HUES64 (cell line): ENCODE measurements at regions not wholly inside any gene's neighbourhood (a gene's known extent, or its start where the extent isn't known, plus 50 kb on each side); places are given as distances from the start of the nearest gene placed in this dataset.

Source experiments
- H3K27ac ChIP-seq: 2 replicates; pipeline ENCODE4 v1.7.0; 2013; ENCODE audit warnings: low read depth, low read length, inconsistent platforms
- H3K27me3 ChIP-seq: 2 replicates; pipeline ENCODE4 v1.6.1; 2013; ENCODE audit warnings: mild to moderate bottlenecking, low read length; ENCODE audit not compliant: insufficient read depth
- H3K36me3 ChIP-seq: 2 replicates; pipeline ENCODE4 v1.6.1; 2013; ENCODE audit warnings: mild to moderate bottlenecking, low read length; ENCODE audit not compliant: insufficient read depth
- H3K4me1 ChIP-seq: 2 replicates; pipeline ENCODE4 v1.6.1; 2013; ENCODE audit warnings: mild to moderate bottlenecking, low read length, moderate library complexity; ENCODE audit not compliant: insufficient read depth
- H3K4me3 ChIP-seq: 2 replicates; pipeline ENCODE4 v1.5.1; 2013; ENCODE audit warnings: mild to moderate bottlenecking, low read length, moderate library complexity
- H3K9ac ChIP-seq: 2 replicates; pipeline ENCODE4 v1.6.1; 2013; ENCODE audit warnings: mild to moderate bottlenecking, low read depth, low read length
- H3K9me3 ChIP-seq: 2 replicates; pipeline ENCODE4 v1.6.1; 2013; ENCODE audit warnings: low read depth, low read length; ENCODE audit not compliant: insufficient read depth
- WGBS: fragments of 150-250, 120-280 bp; methylation state at CpG from one replicate; pipeline ENCODE4 v1.1.7; 2013; ENCODE audit warnings: missing lambda C conversion rate; 5-methylcytosine and 5-hydroxymethylcytosine counted together

DNA sequence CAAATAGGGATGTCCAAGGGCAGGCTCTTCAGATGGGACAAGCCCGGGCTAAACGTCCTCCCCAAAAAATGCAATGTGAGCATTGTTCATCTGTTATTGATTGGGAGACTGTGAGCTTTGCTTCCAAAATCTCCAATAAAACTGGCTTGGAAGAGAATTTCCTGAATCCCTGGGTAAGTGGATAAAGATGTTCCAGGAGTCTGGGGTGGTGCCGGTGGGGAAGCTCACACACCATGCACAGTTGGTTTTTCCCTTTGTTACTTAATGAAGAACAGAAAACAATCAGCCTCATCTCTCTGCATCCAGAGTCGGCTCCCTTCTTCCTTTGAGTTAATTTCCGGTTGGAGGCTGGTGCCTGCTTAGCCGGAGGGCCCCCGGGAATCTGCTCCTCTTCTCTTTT, 72.1 kb upstream of the ZBTB40 start:
- Histone ChIP-seq H3K4me1 (peaks cover 5% of the 10 kb centered on the region; the same call in 1 of the 2 replicates), H3K27ac (no peak overlapping the region), H3K9ac (no peak overlapping the region), H3K36me3 (no peaks in the 10 kb centered on the region), H3K27me3 (no peaks in the 10 kb centered on the region), H3K4me3 (no peak overlapping the region), H3K9me3 (no peaks in the 10 kb centered on the region)
- 75% methylated on average over 6 of the region's 7 CpGs for WGBS

DNA sequence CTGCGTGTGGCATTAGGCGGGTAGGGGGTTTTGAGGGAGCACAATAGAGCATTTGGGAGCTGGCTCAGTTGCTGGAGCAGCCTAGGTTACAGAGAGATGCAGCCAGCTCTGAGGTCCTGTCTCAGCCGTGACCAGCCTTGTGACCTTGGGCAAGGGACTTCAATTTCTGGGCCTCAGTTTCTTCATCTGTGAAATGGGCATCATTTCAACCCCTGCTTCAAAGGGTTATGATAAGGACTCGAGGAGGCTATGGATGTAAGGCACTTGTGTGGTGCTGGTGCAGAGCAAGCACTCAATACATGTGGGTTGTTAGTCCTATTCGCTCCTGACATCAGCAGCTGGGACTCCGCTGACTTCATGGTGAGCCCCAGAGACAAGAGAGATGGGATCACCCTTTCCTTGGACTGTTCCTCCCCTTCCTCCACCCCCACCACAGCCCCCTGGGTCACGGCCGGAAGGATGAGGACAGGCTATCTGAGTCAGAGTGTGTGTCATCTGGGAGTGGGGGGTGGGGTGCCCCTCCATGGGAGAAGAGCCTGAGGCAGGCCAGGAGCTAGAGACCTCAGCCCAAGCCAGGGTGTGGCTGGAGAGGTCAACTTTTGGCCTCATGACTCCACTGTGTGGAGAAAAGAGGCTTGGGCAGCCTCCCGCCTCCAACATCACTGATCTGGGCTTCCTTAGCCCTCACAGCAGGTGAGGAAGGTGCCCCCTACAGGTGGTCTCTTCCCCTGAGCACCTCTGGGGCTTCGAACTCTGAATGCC, 71.4 kb upstream of the ZBTB40 start:
- Histone ChIP-seq H3K4me1 (peaks cover 5% of the 10 kb centered on the region; the same call in 1 of the 2 replicates), H3K9ac (no peak overlapping the region), H3K9me3 (no peaks in the 10 kb centered on the region), H3K27me3 (no peaks in the 10 kb centered on the region), H3K36me3 (no peaks in the 10 kb centered on the region), H3K27ac (no peak overlapping the region), H3K4me3 (no peak overlapping the region)
- 86% methylated on average over 10 of the region's 10 CpGs for WGBS

DNA sequence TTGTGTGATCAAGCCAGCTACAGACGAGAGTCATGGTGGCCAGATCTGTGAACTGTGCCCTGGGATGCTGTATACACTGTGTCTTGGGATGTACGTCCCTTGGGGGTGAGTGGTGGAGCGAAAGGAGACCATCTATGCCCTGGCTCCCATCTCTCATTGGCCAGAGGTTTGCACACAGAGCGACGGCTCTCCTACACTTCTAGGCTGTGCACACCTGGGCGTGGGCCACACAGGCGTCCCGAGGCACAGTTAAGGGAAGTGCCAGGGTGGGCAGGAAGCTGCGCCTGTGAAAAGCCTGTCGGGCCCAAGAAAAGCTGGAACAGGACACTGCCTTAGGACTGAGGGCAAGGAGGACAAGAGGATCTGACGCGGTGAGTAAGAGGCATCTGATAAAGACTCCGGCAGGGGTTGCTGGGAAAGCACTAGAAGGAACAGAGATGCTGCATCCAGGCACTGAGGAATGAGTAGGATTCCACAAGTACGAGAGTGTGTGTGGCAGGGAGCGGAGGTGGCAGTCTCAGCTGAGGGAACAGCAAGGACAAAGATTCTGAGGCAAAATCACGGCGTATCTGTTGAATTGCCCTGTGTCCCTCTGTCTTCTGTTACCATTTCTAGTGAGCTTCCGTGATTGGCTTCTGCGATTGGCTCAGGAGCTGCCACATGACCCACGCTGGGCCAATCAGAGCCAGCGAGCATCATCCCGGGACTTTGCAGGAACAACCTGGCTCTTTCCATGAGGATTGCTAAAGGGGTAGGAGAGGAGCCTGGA, 67.9 kb upstream of the ZBTB40 start:
- no peaks in the 10 kb centered on the region for H3K27me3 ChIP-seq
- WGBS = 91% methylated on average over 22 of the region's 22 CpGs

GRCh38 chr1:22385537-22385936, 66.1 kb upstream of the ZBTB40 start:
- H3K9me3 ChIP-seq = no peaks in the 10 kb centered on the region
- no peaks in the 10 kb centered on the region for H3K27me3 ChIP-seq
- H3K4me1 ChIP-seq = peaks cover 10% of the 10 kb centered on the region; the same call in 1 of the 2 replicates
- no peak overlapping the region for H3K4me3 ChIP-seq
- 86% methylated on average over 4 of the region's 4 CpGs for WGBS
- H3K27ac ChIP-seq = no peak overlapping the region
- no peak overlapping the region for H3K9ac ChIP-seq
- no peaks in the 10 kb centered on the region for H3K36me3 ChIP-seq

More for the DNA sequence above, 67.9 kb upstream of the ZBTB40 start:
- no peaks in the 10 kb centered on the region for H3K9me3 ChIP-seq
- H3K4me1 ChIP-seq = 0 out of 2 replicates have a peak, but pooled peaks cover 2% of the 10 kb centered on the region
- no peak overlapping the region for H3K27ac ChIP-seq
- no peak overlapping the region for H3K9ac ChIP-seq
- no peak overlapping the region for H3K4me3 ChIP-seq
- H3K36me3 ChIP-seq = no peaks in the 10 kb centered on the region

GRCh38 chr1:22386774-22387173, 64.9 kb upstream of the ZBTB40 start:
- Histone ChIP-seq H3K27me3 (no peaks in the 10 kb centered on the region), H3K9me3 (no peaks in the 10 kb centered on the region), H3K9ac (no peak overlapping the region), H3K4me3 (no peak overlapping the region), H3K27ac (no peak overlapping the region), H3K4me1 (peaks cover 10% of the 10 kb centered on the region; the same call in 1 of the 2 replicates), H3K36me3 (no peaks in the 10 kb centered on the region)
- WGBS = 94% methylated on average over 3 of the region's 3 CpGs

GRCh38 chr1:22387919-22388580, 63.6 kb upstream of the ZBTB40 start:
- H3K4me3 ChIP-seq = no peak overlapping the region
- H3K9me3 ChIP-seq = no peaks in the 10 kb centered on the region
- no peaks in the 10 kb centered on the region for H3K36me3 ChIP-seq
- peaks cover 10% of the 10 kb centered on the region; the same call in 1 of the 2 replicates for H3K4me1 ChIP-seq
- 89% methylated on average over 13 of the region's 13 CpGs for WGBS
- H3K27me3 ChIP-seq = no peaks in the 10 kb centered on the region
- H3K27ac ChIP-seq = no peak overlapping the region
- H3K9ac ChIP-seq = no peak overlapping the region

DNA sequence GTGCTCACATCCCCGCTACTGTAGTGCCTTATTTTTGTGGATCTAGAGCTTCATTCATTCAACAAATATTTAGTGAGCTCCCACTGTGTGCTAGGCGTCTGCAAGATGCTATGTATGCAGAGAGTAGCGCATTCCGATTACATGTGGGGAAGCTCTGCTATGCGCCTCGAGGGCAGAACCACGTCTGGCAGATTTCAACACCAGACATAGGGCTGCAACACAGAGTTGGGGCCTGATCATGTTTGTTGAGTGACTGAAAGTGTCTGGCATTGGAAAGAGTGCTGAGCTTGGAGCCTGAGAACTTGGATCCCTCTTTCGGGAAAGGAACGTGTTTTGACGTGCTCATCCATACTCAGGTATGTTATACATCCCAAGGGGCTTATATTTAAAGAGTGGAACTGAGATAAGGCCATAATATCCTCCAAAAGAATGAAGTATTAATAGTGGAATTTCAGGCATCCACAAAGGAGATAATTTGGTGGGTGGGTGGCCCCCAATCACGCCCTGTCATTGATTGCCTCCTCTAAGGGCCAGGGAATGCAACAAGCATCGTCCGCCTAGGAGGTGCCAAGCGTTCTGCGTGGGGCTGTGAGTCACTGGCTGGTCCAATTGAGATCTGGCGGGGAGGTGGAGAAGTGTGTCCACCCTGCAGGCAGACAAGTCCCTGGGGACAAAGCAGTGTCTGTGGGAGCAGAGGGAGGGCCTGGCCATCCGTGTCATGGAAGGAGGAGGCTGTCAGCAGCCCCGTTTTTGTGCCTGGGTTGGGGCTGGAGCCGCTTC, 62.8 kb upstream of the ZBTB40 start:
- Histone ChIP-seq H3K4me3 (no peak overlapping the region), H3K27ac (no peak overlapping the region), H3K4me1 (peaks cover 10% of the 10 kb centered on the region; the same call in 1 of the 2 replicates), H3K9ac (no peak overlapping the region), H3K9me3 (no peaks in the 10 kb centered on the region), H3K27me3 (no peaks in the 10 kb centered on the region), H3K36me3 (no peaks in the 10 kb centered on the region)
- WGBS = 78% methylated on average over 18 of the region's 19 CpGs

DNA sequence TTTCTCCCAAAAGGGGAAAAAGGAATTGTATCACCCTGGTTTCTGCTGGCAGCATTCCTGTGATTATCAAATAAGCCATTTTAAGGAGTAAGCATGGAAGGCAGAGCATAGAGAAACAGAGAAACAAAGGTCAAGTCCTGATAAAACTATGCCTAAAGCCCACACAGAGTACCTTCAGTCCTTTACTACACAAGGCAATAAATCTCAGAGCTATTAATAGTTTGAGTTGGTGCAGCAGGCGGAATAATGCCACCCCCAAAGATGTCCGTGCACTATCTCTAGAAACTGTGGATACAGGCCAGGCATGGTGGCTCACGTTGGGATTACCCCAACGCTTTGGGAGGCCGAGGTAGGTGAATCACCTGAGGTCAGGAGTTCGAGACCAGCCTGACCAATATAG, 58.1 kb upstream of the ZBTB40 start:
- no peaks in the 10 kb centered on the region for H3K36me3 ChIP-seq
- no peaks in the 10 kb centered on the region for H3K9me3 ChIP-seq
- no peak overlapping the region for H3K27ac ChIP-seq
- H3K27me3 ChIP-seq = no peaks in the 10 kb centered on the region; the same call in 1 of the 2 replicates
- no peak overlapping the region for H3K4me3 ChIP-seq
- peaks cover 14% of the 10 kb centered on the region for H3K4me1 ChIP-seq
- WGBS = 93% methylated on average over 6 of the region's 6 CpGs
- H3K9ac ChIP-seq = no peak overlapping the region

DNA sequence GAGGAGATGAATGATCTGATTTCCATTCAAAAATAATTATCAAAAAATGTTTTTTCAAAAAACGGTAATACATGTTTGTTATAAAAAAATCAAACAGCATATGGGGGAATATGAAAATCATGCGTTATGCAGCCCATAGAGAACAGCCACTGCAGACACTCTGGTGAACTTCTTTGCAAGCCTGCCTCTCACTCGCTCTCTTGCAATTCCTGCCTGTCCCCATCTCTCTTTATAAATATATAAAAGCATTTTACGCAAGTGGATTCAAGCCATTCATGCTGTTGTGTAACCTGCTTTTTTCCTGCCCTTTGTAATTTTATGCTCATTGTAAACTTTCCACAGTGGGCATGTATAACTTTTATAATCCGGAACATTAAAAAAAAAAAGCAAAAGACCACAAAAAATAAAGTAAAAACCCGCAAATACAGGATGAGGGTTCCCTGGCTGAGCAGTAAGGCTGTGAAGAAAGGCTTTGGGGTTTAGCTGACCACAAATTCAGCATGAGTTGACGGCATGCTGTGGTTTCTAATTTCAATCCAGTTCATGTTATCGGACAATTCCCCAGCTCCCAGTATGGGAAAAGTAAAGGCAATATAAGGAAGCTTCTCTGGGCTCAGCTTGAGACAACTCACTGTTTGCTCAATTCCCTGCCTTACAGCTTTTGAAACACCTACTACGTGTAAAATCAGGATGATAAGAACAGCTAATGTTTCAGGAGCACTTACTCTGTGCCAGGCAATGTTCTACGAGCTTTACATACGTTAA, 52.8 kb upstream of the ZBTB40 start:
- peaks cover 5% of the 10 kb centered on the region; the same call in 1 of the 2 replicates for H3K4me1 ChIP-seq
- H3K9me3 ChIP-seq = no peaks in the 10 kb centered on the region
- no peak overlapping the region for H3K4me3 ChIP-seq
- H3K27me3 ChIP-seq = no peaks in the 10 kb centered on the region; the same call in 1 of the 2 replicates
- no peaks in the 10 kb centered on the region for H3K36me3 ChIP-seq
- WGBS = 89% methylated on average over 11 of the region's 11 CpGs
- no peak overlapping the region for H3K9ac ChIP-seq
- no peak overlapping the region for H3K27ac ChIP-seq
